C4-2B (cell line): ENCODE measurements at regions not wholly inside any gene's neighbourhood (a gene's known extent, or its start where the extent isn't known, plus 50 kb on each side); places are given as distances from the start of the nearest gene placed in this dataset.

ENCODE experiments used
- H3K27ac ChIP-seq: fragments of 450-650 bp; 2 replicates; pipeline ENCODE4 v1.5.1; 2017
- CTCF ChIP-seq: fragments of 450-650 bp; conservative IDR thresholded peaks from 2 replicates; pipeline ENCODE4 v1.5.1; 2017; ENCODE audit warnings: mild to moderate bottlenecking
- ZFX ChIP-seq: fragments of 450-650 bp; IDR thresholded peaks from 2 replicates; pipeline ENCODE4 v1.6.1; 2017

DNA sequence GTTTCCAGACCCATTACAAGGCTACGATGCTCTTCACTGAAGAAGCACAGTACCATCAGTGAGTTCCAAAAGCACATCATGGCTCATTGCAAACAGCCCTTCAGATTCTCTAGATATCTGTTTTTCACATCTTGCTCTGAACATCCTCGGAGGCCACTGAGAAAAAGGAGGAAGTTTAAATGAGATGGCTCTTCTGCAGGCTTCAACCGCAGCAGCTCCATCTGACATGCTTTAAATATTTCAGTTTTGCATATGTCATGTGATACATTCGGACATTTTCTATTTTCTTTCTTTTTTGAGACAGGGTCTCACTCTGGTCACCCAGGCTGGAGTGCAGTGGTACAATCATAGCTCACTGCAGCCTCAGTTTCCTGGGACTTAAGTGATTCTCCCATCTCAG, 396.8 kb downstream of the NPIPA8 start:
- H3K27ac ChIP-seq: no peak overlapping the region
- TF ChIP-seq CTCF (no peak), ZFX (no peak)

GRCh38 chr16:17939122-17939536, 397.4 kb downstream of the NPIPA8 start:
- no peak overlapping the region for H3K27ac ChIP-seq
- TF ChIP-seq CTCF (no peak), ZFX (no peak)

- no peak for TF ChIP-seq CTCF
- TF ChIP-seq ZFX: no peak
Observed at GRCh38 chr16:17938546-17938945, 398.0 kb downstream of the NPIPA8 start.

DNA sequence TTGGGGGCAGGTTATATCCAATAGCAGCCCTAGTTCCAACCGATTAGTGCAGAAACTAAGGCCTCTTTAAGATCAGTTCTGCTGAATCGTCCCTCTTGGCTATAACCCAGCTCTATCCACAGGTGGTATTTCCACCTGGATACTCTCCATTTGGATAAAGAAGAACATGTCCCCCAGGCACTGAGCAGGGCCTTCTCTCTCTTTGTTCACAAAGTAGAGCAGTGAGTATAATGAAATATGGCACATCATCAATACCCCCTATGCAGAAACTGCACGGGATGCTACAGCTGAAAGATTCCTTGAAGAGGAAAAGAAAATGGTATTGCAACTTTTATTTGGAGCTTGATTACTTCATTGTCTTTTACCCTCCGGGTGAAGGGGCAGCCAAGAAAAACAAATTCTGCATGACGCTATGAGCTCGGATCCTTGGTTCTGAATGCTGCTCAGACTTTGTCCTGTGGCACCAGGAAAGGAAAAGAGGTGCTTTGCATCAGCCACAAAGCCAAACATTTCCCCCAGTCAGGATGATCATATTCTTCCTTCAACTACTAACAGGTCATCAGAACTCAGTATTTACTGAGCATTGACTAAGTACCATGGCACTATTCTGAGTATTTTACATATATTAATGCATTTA, 399.7 kb downstream of the NPIPA8 start:
- H3K27ac ChIP-seq: no peak overlapping the region
- TF ChIP-seq CTCF (no peak), ZFX (no peak)

More at GRCh38 chr16:17938546-17938945, 398.0 kb downstream of the NPIPA8 start:
- H3K27ac ChIP-seq: no peak overlapping the region

- H3K27ac ChIP-seq: no peak overlapping the region
- TF ChIP-seq CTCF (no peak; the same call in 1 of the 2 replicates), ZFX (no peak)
Observed at GRCh38 chr16:17930280-17930679, 406.3 kb downstream of the NPIPA8 start.

GRCh38 chr16:17926866-17927399, 409.6 kb downstream of the NPIPA8 start:
- TF ChIP-seq ZFX (no peak), CTCF (no peak)
- H3K27ac ChIP-seq: no peak overlapping the region

- TF ChIP-seq CTCF (no peak), ZFX (no peak)
- H3K27ac ChIP-seq: no peak overlapping the region
Observed at GRCh38 chr16:17926461-17926860, 410.1 kb downstream of the NPIPA8 start.
